ENCODE measurements at regions not wholly inside any gene's neighbourhood (a gene's known extent, or its start where the extent isn't known, plus 50 kb on each side); places are given as distances from the start of the nearest gene placed in this dataset.
A peak's percentile ranks its signal among the peaks of the same experiment; 100 is the strongest.

DNA sequence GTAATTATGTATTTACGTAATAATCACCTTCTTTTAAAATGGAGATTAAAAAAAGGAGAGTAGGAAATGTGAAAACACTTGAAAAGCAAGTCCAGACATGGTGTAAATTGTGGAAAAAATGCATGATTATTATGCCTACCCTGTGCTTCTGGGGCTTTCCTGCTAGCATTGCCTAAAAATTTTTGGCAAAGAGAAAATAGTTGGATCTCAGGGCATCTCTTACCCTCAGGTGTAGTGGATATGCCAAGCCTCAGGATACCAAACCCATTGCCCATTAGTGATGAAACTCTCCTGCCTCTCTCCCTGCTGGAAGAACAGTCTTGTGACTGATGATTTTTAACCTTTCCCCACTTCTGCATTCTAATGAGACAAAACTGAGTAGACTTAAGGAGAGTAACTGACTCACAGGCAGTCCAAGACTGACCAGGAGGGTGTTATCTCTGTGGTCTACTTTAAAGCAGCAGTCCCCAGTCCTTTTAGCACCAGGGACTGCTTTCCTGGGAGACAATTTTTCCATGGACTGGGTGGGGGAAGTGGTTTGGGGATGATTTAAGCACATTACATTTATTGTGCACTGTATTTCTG is 174.6 kb downstream of the ZNF330 start:
- H3K4me3 ChIP-seq (ENCODE audit: low read depth, low read length), result no peak overlapping the region
- TF ChIP-seq, protein P1, sequence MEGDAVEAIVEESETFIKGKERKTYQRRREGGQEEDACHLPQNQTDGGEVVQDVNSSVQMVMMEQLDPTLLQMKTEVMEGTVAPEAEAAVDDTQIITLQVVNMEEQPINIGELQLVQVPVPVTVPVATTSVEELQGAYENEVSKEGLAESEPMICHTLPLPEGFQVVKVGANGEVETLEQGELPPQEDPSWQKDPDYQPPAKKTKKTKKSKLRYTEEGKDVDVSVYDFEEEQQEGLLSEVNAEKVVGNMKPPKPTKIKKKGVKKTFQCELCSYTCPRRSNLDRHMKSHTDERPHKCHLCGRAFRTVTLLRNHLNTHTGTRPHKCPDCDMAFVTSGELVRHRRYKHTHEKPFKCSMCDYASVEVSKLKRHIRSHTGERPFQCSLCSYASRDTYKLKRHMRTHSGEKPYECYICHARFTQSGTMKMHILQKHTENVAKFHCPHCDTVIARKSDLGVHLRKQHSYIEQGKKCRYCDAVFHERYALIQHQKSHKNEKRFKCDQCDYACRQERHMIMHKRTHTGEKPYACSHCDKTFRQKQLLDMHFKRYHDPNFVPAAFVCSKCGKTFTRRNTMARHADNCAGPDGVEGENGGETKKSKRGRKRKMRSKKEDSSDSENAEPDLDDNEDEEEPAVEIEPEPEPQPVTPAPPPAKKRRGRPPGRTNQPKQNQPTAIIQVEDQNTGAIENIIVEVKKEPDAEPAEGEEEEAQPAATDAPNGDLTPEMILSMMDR (IDR thresholded peaks at IDR 0.05; ENCODE audit: insufficient read depth, low read depth, low read length), result no peak
- DNase-seq (ENCODE audit: low read depth), result no peak

DNA sequence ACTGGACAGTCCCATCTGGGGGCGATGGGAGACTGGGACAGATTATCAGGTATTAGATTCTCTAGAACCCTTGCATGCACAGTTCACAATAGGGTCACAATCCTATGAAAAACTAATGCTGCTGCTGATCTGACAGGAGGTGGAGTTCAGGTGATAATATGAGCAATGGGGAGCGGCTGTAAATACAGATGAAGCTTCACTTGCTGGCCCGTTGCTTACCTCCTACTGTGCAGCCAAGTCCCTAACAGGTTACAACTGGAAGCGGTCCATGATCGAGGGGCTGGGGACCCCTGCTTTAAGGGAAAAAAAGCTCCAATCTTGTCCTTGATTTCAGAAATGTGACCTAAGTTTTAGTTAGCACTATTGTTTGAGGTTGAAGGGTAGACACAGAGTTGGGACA is 175.2 kb downstream of the ZNF330 start:
- DNase-seq (ENCODE audit: low read depth), result no peak
- TF ChIP-seq, protein P1 (IDR thresholded peaks at IDR 0.05; ENCODE audit: insufficient read depth, low read depth, low read length), result no peak
- H3K4me3 ChIP-seq (ENCODE audit: low read depth, low read length), result no peak overlapping the region

DNA sequence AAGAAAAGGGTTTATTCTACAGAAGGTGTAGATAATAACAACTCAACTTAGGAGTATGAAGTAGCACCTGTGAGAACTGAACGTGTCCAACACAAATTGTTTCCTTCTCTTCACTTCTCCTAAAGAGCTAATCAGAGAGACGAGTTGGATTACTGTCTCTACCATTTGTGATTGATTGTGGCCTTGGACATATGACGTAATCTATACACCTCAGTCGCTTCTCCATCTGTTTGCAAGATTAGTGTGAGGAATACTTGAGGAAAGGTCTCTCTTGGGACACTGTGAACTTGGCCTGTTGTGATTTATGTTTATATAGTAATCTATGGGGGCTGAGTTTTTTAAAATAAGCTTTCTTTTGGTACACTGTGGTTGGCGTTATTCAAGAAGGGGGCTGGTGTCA is 182.0 kb downstream of the ZNF330 start:
- DNase-seq (ENCODE audit: low read depth), result no peak
- TF ChIP-seq, protein P1 (IDR thresholded peaks at IDR 0.05; ENCODE audit: insufficient read depth, low read depth, low read length), result no peak
- H3K4me3 ChIP-seq (ENCODE audit: low read depth, low read length), result no peak overlapping the region

DNA sequence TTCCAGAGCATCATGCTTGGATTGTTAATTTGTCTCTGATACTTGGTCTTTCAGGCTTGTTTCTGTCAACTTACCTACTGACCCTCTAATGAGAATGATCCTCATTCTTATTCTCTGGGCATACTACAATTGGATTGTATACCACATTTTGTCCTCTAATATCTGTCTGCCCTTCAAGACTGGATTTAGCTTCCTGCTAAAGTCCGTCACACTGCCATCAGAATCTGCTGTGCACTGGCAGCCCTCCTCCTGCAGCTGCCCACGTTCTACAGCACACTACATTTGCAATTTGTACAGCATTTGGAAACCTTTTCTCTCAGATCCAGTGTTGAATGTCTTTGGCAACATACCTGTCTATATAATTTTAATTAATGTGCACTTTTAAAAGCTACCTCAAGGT is 183.1 kb downstream of the ZNF330 start:
- TF ChIP-seq, protein P1 (IDR thresholded peaks at IDR 0.05; ENCODE audit: insufficient read depth, low read depth, low read length), result no peak
- DNase-seq (ENCODE audit: low read depth), result no peak
- no peak overlapping the region for H3K4me3 ChIP-seq (ENCODE audit: low read depth, low read length)

DNA sequence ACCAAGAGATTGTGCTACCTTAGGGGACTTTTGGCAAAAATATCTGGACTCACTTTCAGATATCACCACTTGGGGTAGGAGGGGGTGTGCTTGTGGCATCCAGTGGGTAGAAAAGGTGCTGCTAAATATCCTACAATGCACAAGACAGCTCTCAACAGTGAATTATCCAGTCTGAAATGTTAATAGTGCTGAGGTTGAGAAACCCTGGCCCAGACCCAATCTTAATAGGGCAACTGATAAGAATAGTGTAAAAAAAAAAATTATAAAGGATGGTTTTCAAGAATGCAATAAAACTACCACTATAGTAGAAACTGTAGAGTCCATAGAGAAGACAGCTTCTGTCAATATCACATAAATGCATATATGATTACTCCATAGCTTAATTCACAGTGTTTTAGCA is 185.5 kb downstream of the ZNF330 start:
- no peak for DNase-seq (ENCODE audit: low read depth)
- H3K4me3 ChIP-seq (ENCODE audit: low read depth, low read length), result no peak overlapping the region
- TF ChIP-seq, protein P1 (IDR thresholded peaks at IDR 0.05; ENCODE audit: insufficient read depth, low read depth, low read length), result no peak

DNA sequence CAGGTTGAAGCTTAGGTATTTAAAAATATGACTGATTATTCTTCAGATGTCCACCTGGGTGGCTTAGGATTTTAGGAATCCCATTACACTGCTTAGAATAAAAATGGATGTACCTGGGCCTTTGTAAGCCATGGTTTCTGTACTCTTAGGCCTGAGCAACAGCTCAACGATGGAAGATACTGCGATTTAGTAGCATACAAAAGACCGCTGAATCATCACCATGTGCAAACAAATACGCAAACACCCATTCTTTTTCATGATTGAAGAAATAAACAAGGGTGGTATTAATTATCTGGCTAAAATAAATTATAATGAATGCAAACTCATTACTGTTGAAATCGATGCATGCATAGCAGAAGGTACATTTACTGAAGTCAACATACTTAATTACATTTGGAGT is 188.9 kb downstream of the ZNF330 start:
- DNase-seq (ENCODE audit: low read depth), result peak; percentile 67
- TF ChIP-seq, protein P1 (IDR thresholded peaks at IDR 0.05; ENCODE audit: insufficient read depth, low read depth, low read length), result no peak
- H3K4me3 ChIP-seq (ENCODE audit: low read depth, low read length), result no peak overlapping the region

DNA sequence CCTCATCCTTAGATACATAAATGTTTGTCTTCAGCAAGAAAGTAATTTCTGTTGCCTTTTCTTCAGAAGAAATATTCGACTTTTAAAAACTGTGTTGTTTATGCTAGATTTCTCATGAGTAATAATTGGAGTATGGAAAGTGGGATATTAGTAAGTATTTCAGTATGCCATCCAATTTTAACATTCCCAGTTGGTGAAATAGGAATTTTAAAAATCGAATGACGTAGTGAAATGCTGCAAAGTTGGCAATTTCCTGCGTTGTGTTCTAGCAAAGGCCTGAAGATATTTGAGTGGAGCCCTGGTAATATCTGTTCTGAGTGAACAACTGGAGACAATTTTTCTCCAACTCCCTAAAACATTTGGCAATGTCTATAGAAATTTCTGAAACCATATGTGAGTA is 190.1 kb downstream of the ZNF330 start:
- peak; percentile 42 for DNase-seq (ENCODE audit: low read depth)
- TF ChIP-seq, protein P1 (IDR thresholded peaks at IDR 0.05; ENCODE audit: insufficient read depth, low read depth, low read length), result no peak
- no peak overlapping the region for H3K4me3 ChIP-seq (ENCODE audit: low read depth, low read length)

Data from fibroblast of villous mesenchyme (primary cell).